GM23248 (cell line): ENCODE measurements at regions not wholly inside any gene's neighbourhood (a gene's known extent, or its start where the extent isn't known, plus 50 kb on each side); places are given as distances from the start of the nearest gene placed in this dataset.

Experiments
- DNase-seq: peaks from one replicate; pipeline ENCODE4 v3.0.0-alpha.2; 2015
- H2AFZ ChIP-seq: fragments of 200-600 bp; sonication (generic); 2 replicates; pipeline ENCODE4 v1.6.1; 2016; ENCODE audit warnings: antibody characterized with exemption
- H3F3A ChIP-seq: fragments of 200-600 bp; sonication (generic); 2 replicates; pipeline ENCODE4 v1.6.1; 2016; ENCODE audit warnings: mild to moderate bottlenecking, antibody characterized with exemption, mixed run types; ENCODE audit not compliant: insufficient read depth
- H3K27ac ChIP-seq: fragments of 200-600 bp; sonication (generic); 2 replicates; pipeline ENCODE4 v1.5.1; 2016; ENCODE audit warnings: mild to moderate bottlenecking
- H3K27me3 ChIP-seq: fragments of 200-600 bp; sonication (generic); replicated peaks from 2 replicates; pipeline ENCODE4 v1.6.1; 2016; ENCODE audit warnings: mild to moderate bottlenecking; ENCODE audit not compliant: insufficient read depth
- H3K36me3 ChIP-seq: fragments of 200-600 bp; sonication (generic); 2 replicates; pipeline ENCODE4 v1.6.1; 2016; ENCODE audit warnings: low read depth, mild to moderate bottlenecking
- H3K4me1 ChIP-seq: fragments of 200-600 bp; sonication (generic); 2 replicates; pipeline ENCODE4 v1.6.1; 2016; ENCODE audit warnings: mild to moderate bottlenecking; ENCODE audit not compliant: insufficient read depth
- H3K4me2 ChIP-seq: fragments of 200-600 bp; sonication (generic); one replicate; pipeline ENCODE4 v1.6.1; 2016; ENCODE audit warnings: mild to moderate bottlenecking; ENCODE audit not compliant: unreplicated experiment
- H3K4me3 ChIP-seq: fragments of 200-600 bp; sonication (generic); 2 replicates; pipeline ENCODE4 v1.5.1; 2016; ENCODE audit warnings: mild to moderate bottlenecking
- H3K79me2 ChIP-seq: fragments of 200-600 bp; sonication (generic); 2 replicates; pipeline ENCODE4 v1.6.1; 2016; ENCODE audit warnings: mild to moderate bottlenecking; ENCODE audit not compliant: insufficient read depth
- H3K9ac ChIP-seq: fragments of 200-600 bp; sonication (generic); 2 replicates; pipeline ENCODE4 v1.6.1; 2016; ENCODE audit warnings: mild to moderate bottlenecking
- H3K9me2 ChIP-seq: fragments of 200-600 bp; sonication (generic); 2 replicates; pipeline ENCODE4 v1.6.1; 2016; ENCODE audit warnings: mixed run types, mild to moderate bottlenecking, moderate library complexity; ENCODE audit not compliant: insufficient read depth
- H3K9me3 ChIP-seq: fragments of 200-600 bp; sonication (generic); one replicate; pipeline ENCODE4 v1.6.1; 2017; ENCODE audit warnings: low read depth
- H4K20me1 ChIP-seq: fragments of 200-600 bp; sonication (generic); 2 replicates; pipeline ENCODE4 v1.6.0; 2016; ENCODE audit not compliant: insufficient read depth
- EZH2 ChIP-seq: fragments of 200-600 bp; sonication (generic); IDR thresholded peaks from 2 replicates; pipeline ENCODE4 v1.6.1; 2018; ENCODE audit warnings: antibody characterized with exemption, mild to moderate bottlenecking; ENCODE audit not compliant: insufficient read depth, poor library complexity, severe bottlenecking
- EZH2phosphoT487 ChIP-seq: fragments of 200-600 bp; sonication (generic); IDR thresholded peaks from 2 replicates; pipeline ENCODE4 v1.6.1; 2018; ENCODE audit warnings: antibody characterized with exemption, moderate library complexity, mild to moderate bottlenecking, low read depth; ENCODE audit not compliant: insufficient read depth
- WGBS, 2 experiments: methylation state at CpG; one replicate each; pipeline ENCODE4 v1.1.6; 2015 to 2017; ENCODE audit warnings: low lambda C conversion rate in 2 of 2, low coverage in 1 of 2; ENCODE audit errors: missing lambda C conversion rate in 2 of 2; 5-methylcytosine and 5-hydroxymethylcytosine counted together
- in situ Hi-C: fragments of 300-500 bp; cut with MboI; formaldehyde crosslinking; loops from 2 replicates; pipeline ENCODE4 v1.15.0; 2020

GRCh38 chr9:118316831-118317343 is 612.7 kb downstream of the TLR4 start:
- Histone ChIP-seq H3K4me3 (no peak overlapping the region), H3K9me3 (no peaks in the 10 kb centered on the region), H4K20me1 (no peaks in the 10 kb centered on the region), H3K36me3 (no peaks in the 10 kb centered on the region), H2AFZ (no peak overlapping the region), H3K9ac (no peak overlapping the region), H3K4me2 (no peak overlapping the region), H3K4me1 (no peaks in the 10 kb centered on the region), H3K9me2 (no peaks in the 10 kb centered on the region), H3K27me3 (no peaks in the 10 kb centered on the region), H3F3A (no peaks in the 10 kb centered on the region), H3K79me2 (no peaks in the 10 kb centered on the region), H3K27ac (no peak overlapping the region)
- TF ChIP-seq EZH2phosphoT487 (no peak), EZH2 (no peak)
- 17 to 25% methylated on average over 2 of the region's 2 CpGs for WGBS, 2 experiments
- no peak for DNase-seq
- in situ Hi-C loops, result no loop called here

- 8 to 26% methylated on average over 1 of the region's 1 CpG for WGBS, 2 experiments
- Histone ChIP-seq H3K79me2 (no peaks in the 10 kb centered on the region), H3K4me3 (no peak overlapping the region), H3K9me2 (no peaks in the 10 kb centered on the region), H3K36me3 (no peaks in the 10 kb centered on the region), H3K9me3 (no peaks in the 10 kb centered on the region), H3K4me2 (no peak overlapping the region), H4K20me1 (no peaks in the 10 kb centered on the region), H2AFZ (no peak overlapping the region), H3K9ac (no peak overlapping the region), H3K27me3 (no peaks in the 10 kb centered on the region), H3F3A (no peaks in the 10 kb centered on the region), H3K27ac (no peak overlapping the region), H3K4me1 (no peaks in the 10 kb centered on the region)
- TF ChIP-seq EZH2phosphoT487, result no peak
- no peak for TF ChIP-seq EZH2
- no peak for DNase-seq
- in situ Hi-C loops, result no loop called here
These were observed 614.7 kb downstream of the TLR4 start for GRCh38 chr9:118318770-118319431.

- TF ChIP-seq EZH2phosphoT487 (no peak), EZH2 (no peak)
- 8 to 9% methylated on average over 1 of the region's 1 CpG for WGBS, 2 experiments
- Histone ChIP-seq H3K36me3 (no peaks in the 10 kb centered on the region), H2AFZ (no peak overlapping the region), H3K27me3 (no peaks in the 10 kb centered on the region), H4K20me1 (no peaks in the 10 kb centered on the region), H3K9me3 (no peaks in the 10 kb centered on the region), H3K9ac (no peak overlapping the region), H3K27ac (no peak overlapping the region), H3K4me1 (no peaks in the 10 kb centered on the region), H3K79me2 (no peaks in the 10 kb centered on the region), H3F3A (no peaks in the 10 kb centered on the region), H3K4me3 (no peak overlapping the region), H3K9me2 (no peaks in the 10 kb centered on the region), H3K4me2 (no peak overlapping the region)
- no peak for DNase-seq
- in situ Hi-C loops, result no loop called here
These were observed 617.6 kb downstream of the TLR4 start for GRCh38 chr9:118321788-118322187.

GRCh38 chr9:118324706-118325105 is 620.5 kb downstream of the TLR4 start:
- H3K9me3 ChIP-seq, result no peaks in the 10 kb centered on the region
- in situ Hi-C loops, result no loop called here

More at GRCh38 chr9:118324706-118325105, 620.5 kb downstream of the TLR4 start:
- H4K20me1 ChIP-seq, result no peaks in the 10 kb centered on the region
- DNase-seq, result no peak
- WGBS, 2 experiments, result 42 to 52% methylated on average over 2 of the region's 2 CpGs
- no peaks in the 10 kb centered on the region for H3K9me2 ChIP-seq
- no peak overlapping the region for H2AFZ ChIP-seq
- H3F3A ChIP-seq, result no peaks in the 10 kb centered on the region
- no peak overlapping the region for H3K4me2 ChIP-seq
- no peaks in the 10 kb centered on the region for H3K79me2 ChIP-seq
- H3K27ac ChIP-seq, result no peak overlapping the region
- no peak for TF ChIP-seq EZH2phosphoT487
- TF ChIP-seq EZH2, result no peak
- no peak overlapping the region for H3K4me3 ChIP-seq
- H3K4me1 ChIP-seq, result no peaks in the 10 kb centered on the region
- H3K9ac ChIP-seq, result no peak overlapping the region
- H3K36me3 ChIP-seq, result no peaks in the 10 kb centered on the region
- no peaks in the 10 kb centered on the region for H3K27me3 ChIP-seq
